ENCODE measurements at regions not wholly inside any gene's neighbourhood (a gene's known extent, or its start where the extent isn't known, plus 50 kb on each side); places are given as distances from the start of the nearest gene placed in this dataset.

DNA sequence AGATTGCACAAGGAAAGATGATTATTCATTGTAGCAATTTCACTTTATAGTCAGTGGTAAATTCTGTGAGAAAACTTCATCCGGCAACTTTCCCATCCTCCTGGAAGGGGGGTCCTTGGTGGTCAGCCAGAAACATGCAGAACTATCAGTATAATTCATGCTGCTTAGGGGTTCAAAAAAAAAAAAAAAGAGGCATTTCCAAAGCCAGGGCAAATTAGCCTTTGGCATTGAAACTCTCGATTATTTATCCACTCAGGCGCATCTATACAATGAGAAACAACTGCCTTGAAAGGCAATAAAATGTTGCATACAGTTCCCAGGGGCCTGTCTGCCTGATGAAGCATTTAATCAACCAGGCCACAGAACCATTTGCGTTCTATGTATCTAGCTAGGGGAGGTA, 263.3 kb downstream of the TMEM167A start:
- Mint-ChIP-seq H3K9me3 (peaks cover 0 to 3% (median 0%) of the 10 kb centered on the region in 11 donors), H3K27me3 (peaks cover 0 to 5% (median 1%) of the 10 kb centered on the region in 5 donors), H3K36me3 (no peaks in the 10 kb centered on the region), H3K4me3 (no peak overlapping the region), H3K27ac (no peak overlapping the region), H3K4me1 (peaks cover 0 to 1% (median 0%) of the 10 kb centered on the region in 7 donors)
- H3K36me3 ChIP-seq (ENCODE audit: control insufficient read depth in 2 of 3, insufficient read depth in 3 of 3, low read length in 3 of 3), result no peaks in the 10 kb centered on the region
- DNase-seq (no peak), ATAC-seq (no peak)
- CTCF ChIA-PET, result interaction anchor here (0.7 kb wide), 1 partner anchor 1512 kb away, joined by 4 read pairs; no protein-coding TSS in a partner anchor
- H3K27ac ChIP-seq (ENCODE audit: low read depth, low read length), result no peak overlapping the region
- no peaks in the 10 kb centered on the region for H3K27me3 ChIP-seq (ENCODE audit: control insufficient read depth in 2 of 2, insufficient read depth in 2 of 2, low read length in 2 of 2)
- intact Hi-C loops (cut with micrococcal nuclease), result no loop called here
- no peaks in the 10 kb centered on the region for H3K9me3 ChIP-seq (ENCODE audit: control insufficient read depth in 2 of 3, low read length in 3 of 3)
- no peaks in the 10 kb centered on the region for H3K4me1 ChIP-seq (ENCODE audit: control insufficient read depth in 2 of 2, insufficient read depth in 2 of 2, low read length in 2 of 2)
- H3K4me3 ChIP-seq (ENCODE audit: low read length), result no peak overlapping the region
- POLR2A ChIA-PET, result no interaction called here

GRCh38 chr5:82812575-82812974, 264.6 kb downstream of the TMEM167A start:
- ChIA-PET POLR2A (no interaction called here), CTCF (no interaction called here)
- peaks cover 0 to 3% (median 0%) of the 10 kb centered on the region in 11 donors for H3K9me3 Mint-ChIP-seq
- DNase-seq, result no peak
- no peak overlapping the region for H3K4me3 Mint-ChIP-seq
- H3K4me1 Mint-ChIP-seq, result peaks cover 0 to 1% (median 0%) of the 10 kb centered on the region in 7 donors
- H3K36me3 ChIP-seq (ENCODE audit: control insufficient read depth in 2 of 3, insufficient read depth in 3 of 3, low read length in 3 of 3), result no peaks in the 10 kb centered on the region
- H3K36me3 Mint-ChIP-seq, result no peaks in the 10 kb centered on the region
- no peak overlapping the region for H3K27ac ChIP-seq (ENCODE audit: low read depth, low read length)
- intact Hi-C loops (cut with micrococcal nuclease), result no loop called here
- H3K4me3 ChIP-seq (ENCODE audit: low read length), result no peak overlapping the region
- no peaks in the 10 kb centered on the region for H3K9me3 ChIP-seq (ENCODE audit: control insufficient read depth in 2 of 3, low read length in 3 of 3)
- no peaks in the 10 kb centered on the region for H3K27me3 ChIP-seq (ENCODE audit: control insufficient read depth in 2 of 2, insufficient read depth in 2 of 2, low read length in 2 of 2)
- no peaks in the 10 kb centered on the region for H3K4me1 ChIP-seq (ENCODE audit: control insufficient read depth in 2 of 2, insufficient read depth in 2 of 2, low read length in 2 of 2)
- H3K27me3 Mint-ChIP-seq, result peaks cover 0 to 5% (median 3%) of the 10 kb centered on the region in 5 donors
- no peak overlapping the region for H3K27ac Mint-ChIP-seq
- no peak for ATAC-seq

GRCh38 chr5:82811490-82811889, 265.7 kb downstream of the TMEM167A start:
- no peak for DNase-seq
- H3K36me3 Mint-ChIP-seq, result no peaks in the 10 kb centered on the region
- no peak overlapping the region for H3K4me3 ChIP-seq (ENCODE audit: low read length)
- no peak overlapping the region for H3K27ac Mint-ChIP-seq
- no peaks in the 10 kb centered on the region for H3K9me3 ChIP-seq (ENCODE audit: control insufficient read depth in 2 of 3, low read length in 3 of 3)
- H3K27me3 Mint-ChIP-seq, result peaks cover 0 to 5% (median 3%) of the 10 kb centered on the region in 5 donors
- no peaks in the 10 kb centered on the region for H3K36me3 ChIP-seq (ENCODE audit: control insufficient read depth in 2 of 3, insufficient read depth in 3 of 3, low read length in 3 of 3)
- H3K27me3 ChIP-seq (ENCODE audit: control insufficient read depth in 2 of 2, insufficient read depth in 2 of 2, low read length in 2 of 2), result no peaks in the 10 kb centered on the region
- CTCF ChIA-PET, result no interaction called here
- H3K4me1 Mint-ChIP-seq, result peaks cover 0 to 1% (median 0%) of the 10 kb centered on the region in 7 donors
- peaks cover 0 to 3% (median 0%) of the 10 kb centered on the region in 11 donors for H3K9me3 Mint-ChIP-seq
- H3K27ac ChIP-seq (ENCODE audit: low read depth, low read length), result no peak overlapping the region
- H3K4me3 Mint-ChIP-seq, result no peak overlapping the region
- ATAC-seq, result no peak
- no peaks in the 10 kb centered on the region for H3K4me1 ChIP-seq (ENCODE audit: control insufficient read depth in 2 of 2, insufficient read depth in 2 of 2, low read length in 2 of 2)
- intact Hi-C loops (cut with micrococcal nuclease), result no loop called here
- POLR2A ChIA-PET, result no interaction called here

DNA sequence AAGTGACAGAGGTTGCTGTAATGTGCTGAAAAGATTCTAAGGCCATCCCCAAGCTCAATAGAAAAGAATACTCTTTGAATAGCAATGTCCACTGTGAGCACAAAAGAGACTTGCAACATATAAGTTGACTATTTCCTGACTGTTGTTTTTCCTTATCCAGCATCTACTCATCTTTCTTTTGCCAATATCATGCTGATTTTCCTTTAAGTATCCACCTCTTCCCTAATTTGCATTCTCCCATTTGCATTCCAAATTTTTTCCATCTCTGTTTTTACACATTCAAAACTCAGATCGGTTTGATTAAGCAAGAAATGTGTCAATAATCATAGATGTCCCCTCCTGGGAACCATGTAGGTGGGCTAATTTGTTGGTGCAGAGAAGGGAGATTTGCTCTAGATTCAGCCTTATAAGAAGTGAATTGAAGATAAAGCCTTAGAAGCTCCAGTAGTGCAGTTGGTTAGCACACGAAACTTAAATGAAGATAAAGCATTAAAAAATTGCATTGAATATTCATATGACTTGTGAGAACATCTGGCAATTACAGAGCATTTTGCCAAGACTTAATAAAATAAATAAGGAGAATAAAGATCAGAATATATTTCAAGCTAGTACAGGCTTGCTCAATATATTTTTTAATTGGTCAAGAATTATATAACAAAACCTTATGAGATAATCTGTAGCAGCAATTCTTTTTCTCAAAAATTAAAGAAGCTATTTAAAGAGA, 267.6 kb downstream of the TMEM167A start:
- no peak for ATAC-seq
- Histone ChIP-seq H3K27ac (ENCODE audit: low read depth, low read length) (no peak overlapping the region), H3K9me3 (ENCODE audit: control insufficient read depth in 2 of 3, low read length in 3 of 3) (no peaks in the 10 kb centered on the region), H3K4me1 (ENCODE audit: control insufficient read depth in 2 of 2, insufficient read depth in 2 of 2, low read length in 2 of 2) (no peaks in the 10 kb centered on the region), H3K4me3 (ENCODE audit: low read length) (no peak overlapping the region), H3K27me3 (ENCODE audit: control insufficient read depth in 2 of 2, insufficient read depth in 2 of 2, low read length in 2 of 2) (no peaks in the 10 kb centered on the region), H3K36me3 (ENCODE audit: control insufficient read depth in 2 of 3, insufficient read depth in 3 of 3, low read length in 3 of 3) (no peaks in the 10 kb centered on the region)
- intact Hi-C loops (cut with micrococcal nuclease), result no loop called here
- DNase-seq, result no peak
- POLR2A ChIA-PET, result no interaction called here
- no peak overlapping the region for H3K27ac Mint-ChIP-seq
- CTCF ChIA-PET, result no interaction called here
- H3K4me3 Mint-ChIP-seq, result no peak overlapping the region
- H3K36me3 Mint-ChIP-seq, result no peaks in the 10 kb centered on the region
- H3K27me3 Mint-ChIP-seq, result peaks cover 0 to 5% (median 3%) of the 10 kb centered on the region in 5 donors
- peaks cover 0 to 1% (median 0%) of the 10 kb centered on the region in 7 donors for H3K4me1 Mint-ChIP-seq
- peaks cover 0 to 3% (median 0%) of the 10 kb centered on the region in 11 donors for H3K9me3 Mint-ChIP-seq

DNA sequence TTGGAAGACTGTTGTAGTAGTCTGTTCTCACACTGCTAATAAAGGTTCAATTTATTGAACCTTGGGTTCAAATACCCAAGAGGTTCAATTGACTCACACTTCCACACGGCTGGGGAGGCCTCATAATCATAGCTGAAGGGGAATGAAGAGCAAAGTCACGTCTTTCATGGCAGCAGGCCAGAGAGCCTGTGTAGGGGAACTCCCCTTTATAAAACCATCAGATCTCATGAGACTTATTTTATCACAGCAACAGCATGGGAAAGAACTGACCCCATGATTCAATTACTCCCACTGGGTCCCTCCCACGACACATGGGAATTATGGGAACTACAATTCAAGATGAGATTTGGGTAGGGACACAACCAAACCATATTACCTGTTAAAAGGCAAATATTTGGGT, 268.2 kb downstream of the TMEM167A start:
- H3K27me3 Mint-ChIP-seq, result peaks cover 0 to 5% (median 3%) of the 10 kb centered on the region in 5 donors
- intact Hi-C loops (cut with micrococcal nuclease), result no loop called here

GRCh38 chr5:82807021-82807420, 270.2 kb downstream of the TMEM167A start:
- CTCF ChIA-PET, result no interaction called here
- ATAC-seq (no peak), DNase-seq (no peak)
- Mint-ChIP-seq H3K27me3 (peaks cover 0 to 5% (median 3%) of the 10 kb centered on the region in 5 donors), H3K27ac (no peak overlapping the region), H3K4me1 (no peaks in the 10 kb centered on the region), H3K4me3 (no peak overlapping the region), H3K9me3 (peaks cover 0 to 3% (median 0%) of the 10 kb centered on the region in 11 donors), H3K36me3 (no peaks in the 10 kb centered on the region)
- intact Hi-C loops (cut with micrococcal nuclease), result no loop called here
- Histone ChIP-seq H3K9me3 (ENCODE audit: control insufficient read depth in 2 of 3, low read length in 3 of 3) (no peaks in the 10 kb centered on the region), H3K27ac (ENCODE audit: low read depth, low read length) (no peak overlapping the region), H3K27me3 (ENCODE audit: control insufficient read depth in 2 of 2, insufficient read depth in 2 of 2, low read length in 2 of 2) (no peaks in the 10 kb centered on the region), H3K4me3 (ENCODE audit: low read length) (no peak overlapping the region), H3K4me1 (ENCODE audit: control insufficient read depth in 2 of 2, insufficient read depth in 2 of 2, low read length in 2 of 2) (no peaks in the 10 kb centered on the region), H3K36me3 (ENCODE audit: control insufficient read depth in 2 of 3, insufficient read depth in 3 of 3, low read length in 3 of 3) (no peaks in the 10 kb centered on the region)
- POLR2A ChIA-PET, result no interaction called here

More for the DNA sequence above, 268.2 kb downstream of the TMEM167A start:
- Mint-ChIP-seq H3K9me3 (peaks cover 0 to 3% (median 0%) of the 10 kb centered on the region in 11 donors), H3K27ac (no peak overlapping the region), H3K36me3 (no peaks in the 10 kb centered on the region), H3K4me1 (peaks cover 0 to 1% (median 0%) of the 10 kb centered on the region in 7 donors), H3K4me3 (no peak overlapping the region)
- Histone ChIP-seq H3K9me3 (ENCODE audit: control insufficient read depth in 2 of 3, low read length in 3 of 3) (no peaks in the 10 kb centered on the region), H3K27ac (ENCODE audit: low read depth, low read length) (no peak overlapping the region), H3K27me3 (ENCODE audit: control insufficient read depth in 2 of 2, insufficient read depth in 2 of 2, low read length in 2 of 2) (no peaks in the 10 kb centered on the region), H3K4me3 (ENCODE audit: low read length) (no peak overlapping the region), H3K36me3 (ENCODE audit: control insufficient read depth in 2 of 3, insufficient read depth in 3 of 3, low read length in 3 of 3) (no peaks in the 10 kb centered on the region), H3K4me1 (ENCODE audit: control insufficient read depth in 2 of 2, insufficient read depth in 2 of 2, low read length in 2 of 2) (no peaks in the 10 kb centered on the region)
- CTCF ChIA-PET, result no interaction called here
- DNase-seq (no peak), ATAC-seq (no peak)
- POLR2A ChIA-PET, result no interaction called here

DNA sequence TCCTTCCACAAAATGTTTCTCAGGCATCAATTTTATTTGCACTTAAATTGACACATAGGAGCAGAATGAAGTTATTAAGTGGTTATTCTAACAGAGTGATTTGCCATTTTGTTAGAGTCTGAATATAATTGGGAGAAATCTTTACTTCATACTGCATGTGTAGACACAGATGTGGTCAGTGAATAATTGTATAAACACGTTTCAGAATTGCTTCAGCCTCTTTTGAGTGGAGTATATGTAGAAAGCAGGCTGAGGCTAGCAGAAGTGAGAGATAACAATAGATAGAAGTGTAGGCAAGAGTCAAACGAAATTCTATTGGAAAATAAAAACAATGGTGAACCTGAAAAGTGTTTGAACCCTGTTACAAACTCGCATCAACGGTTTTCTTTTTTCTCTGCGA, 270.7 kb downstream of the TMEM167A start:
- Histone ChIP-seq H3K4me1 (ENCODE audit: control insufficient read depth in 2 of 2, insufficient read depth in 2 of 2, low read length in 2 of 2) (no peaks in the 10 kb centered on the region), H3K9me3 (ENCODE audit: control insufficient read depth in 2 of 3, low read length in 3 of 3) (no peaks in the 10 kb centered on the region), H3K27me3 (ENCODE audit: control insufficient read depth in 2 of 2, insufficient read depth in 2 of 2, low read length in 2 of 2) (no peaks in the 10 kb centered on the region), H3K4me3 (ENCODE audit: low read length) (no peak overlapping the region), H3K27ac (ENCODE audit: low read depth, low read length) (no peak overlapping the region), H3K36me3 (ENCODE audit: control insufficient read depth in 2 of 3, insufficient read depth in 3 of 3, low read length in 3 of 3) (no peaks in the 10 kb centered on the region)
- intact Hi-C loops (cut with micrococcal nuclease), result no loop called here
- ATAC-seq (no peak), DNase-seq (no peak)
- Mint-ChIP-seq H3K9me3 (peaks cover 0 to 3% (median 0%) of the 10 kb centered on the region in 11 donors), H3K4me3 (no peak overlapping the region), H3K27me3 (peaks cover 0 to 5% (median 3%) of the 10 kb centered on the region in 5 donors), H3K4me1 (no peaks in the 10 kb centered on the region), H3K27ac (no peak overlapping the region), H3K36me3 (no peaks in the 10 kb centered on the region)
- ChIA-PET POLR2A (no interaction called here), CTCF (no interaction called here)
